NB4 (cell line): ENCODE measurements at regions not wholly inside any gene's neighbourhood (a gene's known extent, or its start where the extent isn't known, plus 50 kb on each side); places are given as distances from the start of the nearest gene placed in this dataset.

ENCODE experiments used
- CTCF ChIP-seq: IDR thresholded peaks from one replicate; pipeline ENCODE4 v1.5.1; 2012; ENCODE audit warnings: low read depth, low read length
- MYC ChIP-seq: IDR thresholded peaks from 2 replicates; pipeline ENCODE4 v1.6.1; 2011; ENCODE audit warnings: low read depth, low read length
- POLR2A ChIP-seq: IDR thresholded peaks from 2 replicates; pipeline ENCODE4 v1.6.1; 2011; ENCODE audit warnings: mild to moderate bottlenecking; ENCODE audit not compliant: insufficient read length; ENCODE audit errors: extremely low read depth

DNA sequence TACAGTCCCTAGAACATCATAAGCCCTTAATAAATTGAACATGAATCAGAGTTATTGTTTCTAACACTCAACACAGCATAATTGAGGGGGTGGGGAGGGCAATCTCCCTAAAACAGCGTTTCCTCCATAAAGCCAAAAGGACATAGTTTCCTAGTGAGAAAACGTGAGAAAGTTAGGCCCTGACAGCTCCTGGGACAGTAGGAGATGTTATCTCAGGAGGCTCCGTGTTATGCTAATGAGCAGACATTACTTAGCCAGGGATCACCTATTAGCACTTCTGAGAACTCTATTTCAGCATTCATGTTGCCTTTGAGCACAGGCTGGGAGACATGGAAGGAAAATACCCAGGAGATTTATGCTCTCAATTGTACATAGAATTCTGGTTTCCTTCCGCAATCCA lies 229.1 kb upstream of the ADAMTS9 start:
- TF ChIP-seq POLR2A (no peak), CTCF (no peak), MYC (no peak)
